NCI-H2227 treated with DMSO at 0.1 percent for 48 hours (cell line): ENCODE measurements at regions not wholly inside any gene's neighbourhood (a gene's known extent, or its start where the extent isn't known, plus 50 kb on each side); places are given as distances from the start of the nearest gene placed in this dataset.

Experiments used
- DNase-seq: peaks from one replicate; lab custom pipeline; 2025; lab: John Stamatoyannopoulos, UW

- DNase-seq, result no peak
Measured at GRCh38 chr5:105015098-105015497, 1452.5 kb upstream of the NUDT12 start.

- DNase-seq, result no peak
Measured at GRCh38 chr5:104998572-104998971, 1436.0 kb upstream of the NUDT12 start.

GRCh38 chr5:104998169-104998568 is 1435.6 kb upstream of the NUDT12 start:
- DNase-seq, result no peak

DNA sequence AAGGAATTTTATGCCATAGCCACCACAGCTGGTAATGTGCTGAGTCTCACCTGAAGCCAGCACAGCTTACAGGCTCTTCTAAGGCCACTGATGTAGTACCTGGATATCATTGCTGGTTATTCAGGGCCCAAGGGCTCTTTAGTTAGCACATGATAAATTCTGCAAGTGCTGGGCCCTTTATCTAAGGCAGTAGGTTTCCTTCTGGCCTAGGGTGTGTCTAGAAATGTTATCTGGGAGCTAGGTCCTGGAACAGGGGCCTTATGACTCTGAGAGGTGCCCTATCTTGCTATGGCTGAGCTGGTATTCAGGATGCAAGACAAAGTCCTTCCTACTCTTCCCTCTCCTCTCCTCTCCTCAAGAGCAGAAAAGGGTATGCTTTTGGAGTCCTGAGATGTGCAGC is 1424.5 kb upstream of the NUDT12 start:
- DNase-seq, result no peak

DNA sequence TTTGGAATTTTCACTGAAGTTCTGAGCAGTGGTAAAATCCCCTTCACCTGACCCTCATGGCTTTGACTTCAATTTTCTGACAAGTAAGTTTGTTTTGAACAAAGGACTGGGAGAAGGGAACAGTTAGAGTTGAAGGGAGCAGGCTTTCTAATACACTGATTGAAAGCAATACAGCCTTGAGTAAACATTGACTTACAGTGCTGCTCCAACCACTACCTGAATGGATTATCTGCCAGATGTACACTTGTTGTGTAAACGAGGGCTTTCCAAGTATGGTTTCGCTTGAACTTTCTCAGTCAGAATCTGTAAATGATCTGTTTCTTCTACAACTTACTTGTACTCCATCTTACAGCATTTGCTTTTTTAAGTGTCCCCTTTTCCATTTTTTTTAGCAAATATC is 1414.9 kb upstream of the NUDT12 start:
- DNase-seq, result no peak

- no peak for DNase-seq
Measured at GRCh38 chr5:104967806-104968410, 1405.3 kb upstream of the NUDT12 start.

GRCh38 chr5:104965006-104965405 is 1402.4 kb upstream of the NUDT12 start:
- DNase-seq, result no peak

DNA sequence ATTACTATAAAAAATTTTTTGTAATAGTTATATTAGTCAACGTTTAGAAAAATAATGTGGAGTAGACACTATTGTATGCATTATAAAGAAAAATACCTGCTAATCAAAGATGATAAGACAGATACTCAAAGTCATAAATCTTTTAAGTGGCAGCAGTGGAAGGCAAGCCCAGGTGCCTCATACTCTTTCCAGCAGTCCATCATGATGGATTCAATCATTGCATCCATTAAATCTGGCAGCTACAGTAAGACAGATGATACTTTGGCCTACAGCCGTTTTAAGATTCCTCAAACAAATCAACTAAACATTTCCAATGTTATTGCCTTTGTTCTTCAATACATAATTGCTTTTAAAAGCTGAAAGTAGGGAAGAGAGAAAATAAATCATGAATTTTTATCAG is 1392.9 kb upstream of the NUDT12 start:
- DNase-seq, result no peak

GRCh38 chr5:104952876-104953275 is 1390.3 kb upstream of the NUDT12 start:
- no peak for DNase-seq

DNA sequence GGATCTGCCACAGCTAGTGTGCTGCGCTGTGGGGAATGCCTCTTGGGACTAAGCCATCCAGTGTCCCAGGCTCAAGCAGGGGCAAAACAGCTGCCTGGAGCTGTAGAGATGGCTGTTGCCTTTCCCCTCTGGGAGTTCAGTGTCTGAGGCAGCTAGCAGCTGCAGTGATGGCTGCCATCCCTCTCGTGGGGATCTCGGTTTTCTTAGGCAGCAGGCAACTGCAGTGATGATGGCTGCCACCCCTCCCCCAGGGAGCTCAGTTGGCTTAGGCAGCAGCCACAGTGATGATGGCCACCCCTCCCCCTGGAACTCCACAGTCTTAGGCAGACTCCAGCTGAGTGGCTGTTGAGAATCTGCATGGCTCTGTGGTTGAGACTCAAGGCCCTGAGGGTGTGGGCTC is 1389.2 kb upstream of the NUDT12 start:
- DNase-seq, result no peak

GRCh38 chr5:104947076-104947475 is 1384.5 kb upstream of the NUDT12 start:
- DNase-seq, result no peak

GRCh38 chr5:104942735-104943134 is 1380.1 kb upstream of the NUDT12 start:
- DNase-seq, result no peak

- no peak for DNase-seq
Measured at GRCh38 chr5:104941030-104941645, 1378.5 kb upstream of the NUDT12 start.

DNA sequence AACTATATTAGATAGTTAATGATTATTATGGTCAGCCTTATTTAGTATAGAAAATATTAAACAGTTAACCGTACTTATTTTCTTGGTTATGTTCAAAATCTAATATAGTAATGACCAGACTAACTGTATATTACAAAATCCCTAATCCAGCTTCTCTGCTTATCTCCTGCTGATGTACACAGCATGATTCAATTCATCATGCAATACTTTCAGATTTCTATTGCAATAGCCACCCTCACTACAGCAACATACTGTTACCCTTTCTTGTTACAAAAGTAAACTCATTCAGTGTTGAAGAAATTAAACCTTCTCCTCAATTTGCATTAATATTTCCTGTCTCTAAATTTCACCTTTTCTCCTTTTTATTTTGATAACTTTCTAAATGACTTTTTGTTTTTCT is 1375.0 kb upstream of the NUDT12 start:
- DNase-seq, result no peak

DNA sequence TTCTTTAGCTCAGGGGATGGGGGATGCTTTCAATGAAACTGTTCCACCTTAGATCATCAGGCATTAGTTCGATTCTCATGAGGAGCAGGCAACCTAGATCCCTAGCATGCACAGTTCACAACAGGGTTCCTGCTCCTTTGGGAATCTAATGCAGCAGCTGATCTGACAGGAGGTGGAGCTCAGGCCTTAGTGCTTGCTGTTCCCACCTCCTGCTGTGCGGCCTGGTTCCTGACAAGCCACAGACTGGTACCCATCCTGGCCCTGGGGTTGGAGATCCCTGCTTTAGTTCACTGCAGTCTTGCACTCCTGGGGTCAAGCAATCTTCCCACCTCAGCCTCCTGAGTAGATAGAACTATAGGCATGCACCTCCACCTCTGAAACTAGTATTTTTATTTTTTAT is 1369.8 kb upstream of the NUDT12 start:
- DNase-seq, result no peak

DNA sequence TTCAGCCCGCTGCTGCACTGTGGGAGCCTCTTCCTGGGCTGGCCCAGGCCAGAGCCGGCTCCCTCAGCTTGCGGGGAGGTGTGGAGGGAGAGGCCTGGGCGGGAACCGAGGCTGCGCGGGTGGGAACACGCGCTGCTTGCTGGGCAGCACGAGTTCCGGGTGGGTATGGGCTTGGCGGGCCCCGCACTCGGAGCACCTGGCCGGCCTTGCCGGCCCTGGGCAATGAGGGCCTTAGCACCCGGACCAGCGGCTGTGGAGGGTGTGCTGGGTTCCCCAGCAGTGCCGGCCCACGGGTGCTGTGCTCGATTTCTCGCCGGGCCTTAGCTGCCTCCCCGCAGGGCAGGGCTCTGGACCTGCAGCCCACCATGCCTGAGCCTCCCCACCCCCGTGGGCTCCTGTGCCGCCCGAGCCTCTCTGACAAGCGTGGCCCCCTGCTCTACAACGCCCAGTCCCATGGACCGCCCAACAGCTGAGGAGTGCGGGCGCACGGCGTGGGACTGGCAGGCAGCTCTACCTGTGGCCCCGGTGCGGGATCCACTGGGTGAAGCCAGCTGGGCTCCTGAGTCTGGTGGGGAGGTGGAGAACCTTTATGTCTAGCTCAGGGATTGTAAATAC is 1366.4 kb upstream of the NUDT12 start:
- DNase-seq, result no peak

GRCh38 chr5:104915226-104915625 is 1352.6 kb upstream of the NUDT12 start:
- peak; percentile 7 for DNase-seq

- no peak for DNase-seq
Measured at GRCh38 chr5:104914536-104915070, 1352.0 kb upstream of the NUDT12 start.

DNA sequence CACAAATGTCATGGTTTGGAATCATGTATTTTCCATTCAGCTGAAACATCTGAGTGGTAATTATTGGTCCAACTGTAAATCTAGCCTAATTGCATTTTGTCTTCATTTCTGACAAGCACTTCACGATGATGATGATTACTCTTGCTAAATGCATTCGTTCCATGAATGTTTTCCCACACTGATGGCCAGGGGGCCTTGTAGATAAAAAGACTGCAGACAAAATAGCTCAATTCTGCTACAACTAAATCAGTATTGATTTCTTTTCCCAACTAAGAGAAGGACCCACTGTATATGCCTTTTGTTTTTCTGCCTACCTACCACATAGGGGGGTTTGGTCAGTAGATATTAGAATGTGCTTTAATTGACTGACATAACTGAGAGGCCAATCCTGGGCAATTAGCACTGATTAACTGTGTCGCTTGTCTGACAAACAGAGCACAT is 1351.3 kb upstream of the NUDT12 start:
- DNase-seq, result no peak

DNA sequence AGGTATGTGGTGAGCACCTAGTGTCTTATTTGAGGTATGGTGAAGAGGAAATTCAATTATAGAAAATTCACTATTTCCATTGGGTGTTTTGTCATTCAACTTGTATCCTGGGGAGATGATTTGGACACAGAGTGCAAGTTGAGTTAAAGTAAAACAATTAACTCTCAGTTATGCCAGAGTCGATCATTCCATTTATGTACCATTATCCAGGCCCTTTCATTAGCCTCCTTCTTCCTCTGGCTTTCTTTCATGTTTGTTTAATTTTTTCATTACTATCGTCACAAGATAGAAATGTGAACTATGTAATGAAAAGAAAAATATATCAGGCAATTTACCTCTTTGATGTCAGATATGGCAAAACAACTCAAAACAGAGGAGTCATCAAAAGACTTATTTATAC is 1347.2 kb upstream of the NUDT12 start:
- no peak for DNase-seq

GRCh38 chr5:104904561-104904960 is 1342.0 kb upstream of the NUDT12 start:
- DNase-seq, result no peak

- no peak for DNase-seq
Measured at GRCh38 chr5:104903941-104904340, 1341.4 kb upstream of the NUDT12 start.

GRCh38 chr5:104891596-104891995 is 1329.0 kb upstream of the NUDT12 start:
- DNase-seq, result no peak
